Progenitor cell of endocrine pancreas (in vitro differentiated cells): ENCODE measurements at regions not wholly inside any gene's neighbourhood (a gene's known extent, or its start where the extent isn't known, plus 50 kb on each side); places are given as distances from the start of the nearest gene placed in this dataset.

Experiments used
- DNase-seq: peaks from one replicate; pipeline ENCODE4 v3.0.0; 2021; ENCODE audit warnings: low spot score; ENCODE audit not compliant: unreplicated experiment
- H3K27ac Mint-ChIP-seq: 2 replicates; pipeline ENCODE4 v1.8.0; 2021; ENCODE audit warnings: mild to moderate bottlenecking, moderate library complexity, mixed read lengths
- H3K27me3 Mint-ChIP-seq: 2 replicates; pipeline ENCODE4 v1.8.0; 2021; ENCODE audit warnings: mixed read lengths
- H3K36me3 Mint-ChIP-seq: 2 replicates; pipeline ENCODE4 v1.8.0; 2022; ENCODE audit warnings: mixed read lengths; ENCODE audit not compliant: insufficient read depth
- H3K4me1 Mint-ChIP-seq: 2 replicates; pipeline ENCODE4 v1.8.0; 2021; ENCODE audit warnings: low read depth, mixed read lengths
- H3K4me3 Mint-ChIP-seq: 2 replicates; pipeline ENCODE4 v1.8.0; 2021; ENCODE audit warnings: low read depth, mild to moderate bottlenecking, moderate library complexity, mixed read lengths
- H3K9me3 Mint-ChIP-seq: 2 replicates; pipeline ENCODE4 v1.8.0; 2021; ENCODE audit warnings: low read depth, mixed read lengths
- TF ChIP-seq, protein P1 (sequence below): fragments of 200-600 bp; sonication (generic); IDR thresholded peaks from one replicate; pipeline ENCODE4 v1.5.0; 2021; ENCODE audit warnings: antibody characterized with exemption, mild to moderate bottlenecking; ENCODE audit not compliant: unreplicated experiment

DNA sequence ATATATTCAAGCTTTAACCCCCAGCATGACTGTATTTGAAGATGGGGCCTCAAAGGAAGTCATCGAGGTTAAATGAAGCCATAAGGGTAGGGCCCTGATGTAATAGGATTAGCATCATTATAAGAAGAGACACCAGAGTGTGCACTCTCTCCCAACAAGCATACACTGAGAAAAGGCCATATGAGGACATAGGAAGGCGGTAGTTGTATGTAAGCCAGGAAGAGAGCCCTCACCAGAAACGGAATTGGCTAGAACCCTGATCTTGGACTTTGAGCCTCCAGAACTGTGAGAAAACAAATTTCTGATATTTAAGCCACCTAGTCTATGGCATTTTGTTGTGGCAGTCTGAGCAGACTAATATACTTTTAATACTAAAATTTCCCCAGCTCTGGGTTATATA lies 150.1 kb upstream of the STXBP5 start:
- no peaks in the 10 kb centered on the region for H3K36me3 Mint-ChIP-seq
- no peak for DNase-seq
- no peaks in the 10 kb centered on the region for H3K4me1 Mint-ChIP-seq
- H3K9me3 Mint-ChIP-seq, result no peaks in the 10 kb centered on the region
- TF ChIP-seq, protein P1, sequence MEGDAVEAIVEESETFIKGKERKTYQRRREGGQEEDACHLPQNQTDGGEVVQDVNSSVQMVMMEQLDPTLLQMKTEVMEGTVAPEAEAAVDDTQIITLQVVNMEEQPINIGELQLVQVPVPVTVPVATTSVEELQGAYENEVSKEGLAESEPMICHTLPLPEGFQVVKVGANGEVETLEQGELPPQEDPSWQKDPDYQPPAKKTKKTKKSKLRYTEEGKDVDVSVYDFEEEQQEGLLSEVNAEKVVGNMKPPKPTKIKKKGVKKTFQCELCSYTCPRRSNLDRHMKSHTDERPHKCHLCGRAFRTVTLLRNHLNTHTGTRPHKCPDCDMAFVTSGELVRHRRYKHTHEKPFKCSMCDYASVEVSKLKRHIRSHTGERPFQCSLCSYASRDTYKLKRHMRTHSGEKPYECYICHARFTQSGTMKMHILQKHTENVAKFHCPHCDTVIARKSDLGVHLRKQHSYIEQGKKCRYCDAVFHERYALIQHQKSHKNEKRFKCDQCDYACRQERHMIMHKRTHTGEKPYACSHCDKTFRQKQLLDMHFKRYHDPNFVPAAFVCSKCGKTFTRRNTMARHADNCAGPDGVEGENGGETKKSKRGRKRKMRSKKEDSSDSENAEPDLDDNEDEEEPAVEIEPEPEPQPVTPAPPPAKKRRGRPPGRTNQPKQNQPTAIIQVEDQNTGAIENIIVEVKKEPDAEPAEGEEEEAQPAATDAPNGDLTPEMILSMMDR, result no peak
- H3K4me3 Mint-ChIP-seq, result no peak overlapping the region
- no peaks in the 10 kb centered on the region for H3K27me3 Mint-ChIP-seq
- no peak overlapping the region for H3K27ac Mint-ChIP-seq

DNA sequence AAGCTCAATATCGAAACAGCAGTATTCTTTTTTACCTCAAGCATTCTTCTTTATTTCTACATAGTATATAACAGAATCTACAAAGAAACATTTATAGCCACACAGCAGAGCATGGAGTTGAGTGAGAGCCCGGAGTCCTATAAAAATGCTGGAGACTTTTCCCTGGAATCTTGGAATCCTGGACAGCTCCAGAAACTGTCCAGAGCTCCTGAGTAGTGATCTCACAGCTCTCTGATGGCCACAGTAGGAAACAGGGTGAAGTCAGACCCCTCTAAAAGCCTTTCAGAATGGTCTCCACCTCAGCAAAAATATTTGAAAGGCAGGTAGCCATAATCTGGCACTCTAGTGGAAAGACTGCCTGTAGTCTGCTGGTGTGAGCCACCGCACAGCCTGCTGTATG lies 149.3 kb upstream of the STXBP5 start:
- no peaks in the 10 kb centered on the region for H3K4me1 Mint-ChIP-seq
- no peak overlapping the region for H3K4me3 Mint-ChIP-seq

DNA sequence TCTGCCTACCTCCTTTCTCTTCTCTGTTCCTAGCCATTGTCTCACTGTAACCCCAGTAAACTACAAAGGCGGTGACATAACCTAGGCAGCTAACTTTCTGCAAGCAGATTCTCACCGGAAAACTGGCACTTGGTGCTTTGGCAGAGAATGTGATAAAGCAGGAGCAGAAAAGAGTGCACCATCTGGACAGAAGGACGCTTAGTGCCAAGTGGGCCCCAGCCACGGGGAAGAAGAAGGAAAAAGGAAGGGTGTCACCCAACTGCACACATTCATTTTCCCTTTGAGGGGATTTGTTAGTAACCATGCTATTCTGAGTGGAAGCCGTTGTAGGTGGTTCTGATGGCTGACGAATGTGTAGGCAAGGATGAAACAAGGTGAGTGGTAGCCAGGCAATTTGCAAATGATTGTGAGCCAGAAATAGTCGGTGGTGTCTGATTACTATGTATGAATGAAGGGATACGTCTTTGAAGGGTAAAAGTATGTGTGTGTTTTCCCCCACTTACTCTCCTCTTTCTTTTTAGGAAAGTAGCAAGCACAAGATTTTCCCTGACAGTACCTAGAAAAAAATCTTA lies 148.3 kb upstream of the STXBP5 start:
- no peak overlapping the region for H3K27ac Mint-ChIP-seq
- TF ChIP-seq, protein P1, result no peak
- no peaks in the 10 kb centered on the region for H3K27me3 Mint-ChIP-seq
- DNase-seq, result no peak
- H3K4me1 Mint-ChIP-seq, result peaks cover 5% of the 10 kb centered on the region
- H3K9me3 Mint-ChIP-seq, result no peaks in the 10 kb centered on the region
- H3K4me3 Mint-ChIP-seq, result no peak overlapping the region
- H3K36me3 Mint-ChIP-seq, result no peaks in the 10 kb centered on the region

More for the DNA sequence above, 149.3 kb upstream of the STXBP5 start:
- no peaks in the 10 kb centered on the region for H3K9me3 Mint-ChIP-seq
- no peaks in the 10 kb centered on the region for H3K27me3 Mint-ChIP-seq
- TF ChIP-seq, protein P1, result no peak
- no peaks in the 10 kb centered on the region for H3K36me3 Mint-ChIP-seq
- H3K27ac Mint-ChIP-seq, result no peak overlapping the region
- DNase-seq, result no peak

DNA sequence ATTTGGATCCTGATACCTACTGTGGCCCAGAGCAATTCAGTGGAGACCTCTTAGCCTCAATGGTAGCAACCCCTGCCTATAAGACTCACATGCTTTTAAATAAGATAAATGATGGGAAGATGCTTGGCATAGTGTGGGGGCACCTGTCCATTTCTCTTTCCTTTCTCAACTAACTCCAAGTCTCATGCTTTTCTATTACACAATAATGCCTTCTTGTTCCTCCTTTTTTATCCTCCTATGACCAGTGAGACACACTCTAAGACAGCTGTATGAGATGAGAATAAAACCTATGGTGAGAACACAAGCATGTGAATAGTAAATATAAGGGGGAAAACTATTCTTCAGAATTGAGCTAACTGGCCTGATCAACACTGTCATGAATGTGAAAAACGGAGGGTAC lies 147.0 kb upstream of the STXBP5 start:
- DNase-seq, result no peak
- no peak overlapping the region for H3K4me3 Mint-ChIP-seq
- TF ChIP-seq, protein P1, result no peak
- peaks cover 8% of the 10 kb centered on the region for H3K4me1 Mint-ChIP-seq
- no peak overlapping the region for H3K27ac Mint-ChIP-seq
- H3K36me3 Mint-ChIP-seq, result no peaks in the 10 kb centered on the region
- H3K9me3 Mint-ChIP-seq, result no peaks in the 10 kb centered on the region
- H3K27me3 Mint-ChIP-seq, result no peaks in the 10 kb centered on the region

DNA sequence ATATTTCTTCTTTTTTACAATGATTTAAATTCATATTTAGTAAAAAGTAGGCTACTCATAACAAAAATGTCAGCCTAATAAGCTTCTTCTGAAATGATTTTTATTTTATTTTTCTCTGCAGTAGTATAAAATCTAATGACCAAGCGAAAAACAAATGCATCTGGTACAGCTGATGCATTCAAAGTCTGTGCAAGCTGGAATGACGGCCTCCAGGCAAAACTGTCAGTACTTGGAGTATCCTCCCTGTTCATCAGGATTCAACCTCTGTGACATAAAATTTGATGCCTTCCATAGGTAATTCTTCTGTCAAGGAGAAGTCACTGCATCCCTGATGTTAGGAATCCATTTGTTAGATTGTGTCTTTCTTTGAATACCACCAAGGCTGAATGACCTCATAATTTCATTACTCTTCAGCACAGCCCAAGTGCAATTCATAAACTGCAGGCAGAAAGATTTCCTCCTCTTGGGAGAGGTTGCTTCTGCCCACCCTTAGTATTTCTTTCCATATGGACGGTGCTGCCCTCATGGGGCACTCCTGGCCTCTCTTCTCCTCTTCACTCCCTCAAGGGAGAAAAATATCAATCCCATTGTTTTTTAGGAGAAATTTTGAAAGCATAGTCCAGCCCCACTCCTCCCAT lies 146.4 kb upstream of the STXBP5 start:
- Mint-ChIP-seq H3K36me3 (no peaks in the 10 kb centered on the region), H3K4me1 (peaks cover 8% of the 10 kb centered on the region), H3K4me3 (no peak overlapping the region), H3K27ac (no peak overlapping the region), H3K27me3 (no peaks in the 10 kb centered on the region), H3K9me3 (no peaks in the 10 kb centered on the region)
- TF ChIP-seq, protein P1, result no peak
- no peak for DNase-seq
